Uterus (tissue), 2 donors: ENCODE measurements at regions not wholly inside any gene's neighbourhood (a gene's known extent, or its start where the extent isn't known, plus 50 kb on each side); places are given as distances from the start of the nearest gene placed in this dataset.

Source experiments
- CTCF ChIP-seq, 4 experiments: fragments of 200-600 bp in 2 of 4; fragments of 450-650 bp in 2 of 4; sonication (generic) in 2 of 4; IDR thresholded peaks; one replicate each; pipeline ENCODE4 v1.5.1; 2016 to 2019; ENCODE audit warnings: antibody characterized with exemption in 4 of 4, mild to moderate bottlenecking in 2 of 4, moderate library complexity in 1 of 4
- POLR2A ChIP-seq, 2 donors: fragments of 450-650 bp; IDR thresholded peaks; one replicate each; pipeline ENCODE4 v1.6.1; 2016; ENCODE audit warnings: antibody characterized with exemption in 2 of 2, mild to moderate bottlenecking in 1 of 2, moderate library complexity in 1 of 2

- TF ChIP-seq CTCF (IDR thresholded peaks at IDR 0.05) (no peak), POLR2A (IDR thresholded peaks at IDR 0.05) (no peak)
Measured at GRCh38 chr15:98363416-98363815, 284.9 kb upstream of the IGF1R start.
